IPS DF 4.7 (cell line): ENCODE measurements at regions not wholly inside any gene's neighbourhood (a gene's known extent, or its start where the extent isn't known, plus 50 kb on each side); places are given as distances from the start of the nearest gene placed in this dataset.

Source experiments
- DNase-seq: peaks from one replicate; pipeline ENCODE4 v3.0.0-alpha.2; 2013; ENCODE audit warnings: low spot score; ENCODE audit errors: extremely low read depth

DNA sequence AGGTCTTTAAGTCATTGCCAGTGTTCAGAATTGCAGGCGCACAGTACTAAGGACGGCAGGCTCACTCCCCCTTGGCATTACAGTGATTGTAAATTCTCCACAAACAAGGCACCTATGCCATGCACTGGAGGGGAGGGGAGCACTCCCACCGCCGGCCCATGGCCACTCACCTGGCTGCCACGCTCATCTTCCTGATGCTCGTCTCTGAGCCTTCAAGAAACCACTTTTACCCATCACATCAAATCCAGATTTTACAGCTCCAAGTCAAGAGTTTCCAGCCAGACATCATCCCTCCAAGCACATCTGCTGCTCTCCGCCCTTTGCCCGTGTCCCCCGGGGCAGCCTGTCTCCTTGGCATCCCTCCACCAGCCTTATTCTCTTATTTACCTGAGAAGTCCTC lies 350.2 kb upstream of the SHH start:
- DNase-seq = no peak

DNA sequence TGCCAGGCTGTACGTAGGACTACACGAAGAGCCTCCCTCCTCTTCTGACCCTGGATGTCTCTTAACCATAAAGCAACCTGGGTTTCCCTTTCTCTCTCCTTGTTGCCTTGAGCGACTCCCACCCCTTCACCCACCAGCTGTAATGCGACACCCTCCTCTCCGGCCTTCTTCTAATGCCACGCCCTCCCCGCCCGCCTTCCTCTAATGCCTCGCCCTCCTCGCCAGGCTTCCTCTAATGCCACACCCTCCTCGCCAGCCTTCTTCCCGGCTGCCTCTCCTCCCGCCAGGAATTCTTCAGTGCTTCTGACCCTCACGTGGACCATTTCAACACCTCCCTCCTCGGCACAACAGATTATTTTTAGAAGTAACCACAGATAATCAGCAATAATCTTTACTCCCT lies 348.5 kb upstream of the SHH start:
- no peak for DNase-seq

DNA sequence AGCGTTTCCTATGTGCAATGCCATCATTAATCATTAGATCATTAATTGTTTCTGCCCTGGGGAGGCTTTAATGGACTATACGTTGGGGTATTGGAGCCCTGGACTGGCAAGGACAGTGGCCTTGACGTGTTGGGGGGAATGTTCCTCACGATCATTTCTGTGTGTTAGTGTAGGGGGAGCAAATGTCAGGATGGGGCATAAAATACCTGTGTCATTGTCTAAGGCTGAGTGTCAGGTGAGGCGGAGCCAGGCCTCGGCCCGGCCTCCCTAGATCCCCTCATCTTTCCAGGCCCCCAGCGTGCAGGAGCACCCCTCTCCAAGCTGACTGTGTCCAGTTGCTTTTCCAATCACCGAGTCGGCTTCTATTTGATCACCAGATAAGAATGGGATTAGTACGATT lies 346.4 kb upstream of the SHH start:
- no peak for DNase-seq

DNA sequence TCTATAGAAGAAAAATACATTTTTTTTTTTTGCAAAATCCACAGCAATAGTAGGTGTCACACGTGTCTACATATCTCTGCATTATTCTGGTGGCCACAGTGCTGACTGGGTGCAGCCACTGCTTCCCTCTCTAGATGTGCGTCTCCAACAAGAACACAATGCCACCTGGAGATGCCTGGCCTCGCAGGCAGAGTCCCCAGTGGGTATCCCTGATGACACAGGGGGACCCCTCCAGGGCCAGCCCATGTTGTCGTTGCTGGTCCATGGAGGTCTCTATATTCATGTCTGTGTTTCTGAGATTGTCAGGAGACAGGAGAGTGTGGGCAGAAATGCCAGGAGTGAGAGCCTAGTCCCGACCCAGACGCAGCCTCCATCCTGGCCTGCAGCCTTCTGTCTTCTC lies 345.9 kb upstream of the SHH start:
- no peak for DNase-seq

DNA sequence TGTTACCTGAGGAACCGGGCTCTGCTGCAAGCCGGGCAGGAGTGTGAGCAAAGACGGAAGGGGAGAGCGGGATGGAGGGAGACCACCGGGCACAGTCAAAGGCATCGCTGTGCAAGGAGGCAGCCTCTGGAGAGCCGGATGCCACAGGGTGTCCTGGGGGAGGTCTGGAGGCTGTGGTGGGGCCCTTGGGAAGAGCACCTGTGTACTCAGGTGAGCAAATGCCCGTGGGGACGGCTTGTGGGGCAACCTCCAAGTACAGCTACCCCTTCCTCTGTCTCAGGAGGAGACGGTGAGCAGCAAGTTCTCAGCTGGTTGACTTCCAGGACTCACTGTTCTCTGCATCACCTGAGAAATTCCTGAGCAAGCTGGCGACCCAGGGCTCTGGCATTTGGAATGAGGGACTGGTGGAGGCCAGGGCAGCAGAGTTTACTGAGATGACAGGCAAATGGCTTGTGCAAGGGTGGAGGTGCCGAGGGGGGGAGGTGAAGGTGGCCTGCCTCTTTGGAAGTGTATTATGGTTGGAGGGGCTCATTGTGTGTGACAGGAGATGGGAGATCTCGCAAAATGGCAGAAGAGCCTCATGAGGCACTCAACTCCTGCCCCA lies 345.2 kb upstream of the SHH start:
- no peak for DNase-seq

DNA sequence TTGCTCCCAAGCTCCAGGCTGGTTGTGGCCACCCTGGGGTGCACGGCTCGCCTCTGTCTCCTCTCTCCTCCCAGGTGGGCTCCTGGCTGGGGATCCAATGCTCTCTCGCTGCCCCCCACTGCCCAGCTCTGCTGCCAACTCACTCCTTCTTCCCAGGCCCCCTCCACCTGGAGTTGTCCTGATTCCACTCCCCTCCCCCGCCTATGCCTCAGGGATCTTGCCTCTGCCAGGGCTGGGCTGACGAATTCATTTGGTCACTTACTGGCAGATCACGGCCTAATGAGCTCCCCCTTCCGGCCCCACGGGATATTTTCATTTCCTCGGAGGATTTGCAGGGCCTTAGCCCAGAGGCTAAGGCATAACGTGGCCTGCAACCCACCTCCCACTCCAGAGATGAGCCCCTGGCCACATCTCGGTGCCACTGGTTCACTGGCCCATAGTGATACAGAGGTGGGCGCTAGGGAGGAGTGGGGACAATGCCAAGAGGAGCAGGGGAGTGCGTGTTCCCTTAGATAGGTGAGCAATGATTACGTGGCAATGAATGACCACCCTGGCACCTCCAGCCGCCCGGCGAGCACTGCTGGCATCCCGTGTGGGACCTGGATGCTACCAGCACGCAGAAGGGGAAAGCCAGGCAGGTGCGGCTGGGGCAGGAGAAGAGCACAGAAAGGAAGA lies 344.6 kb upstream of the SHH start:
- DNase-seq = no peak

DNA sequence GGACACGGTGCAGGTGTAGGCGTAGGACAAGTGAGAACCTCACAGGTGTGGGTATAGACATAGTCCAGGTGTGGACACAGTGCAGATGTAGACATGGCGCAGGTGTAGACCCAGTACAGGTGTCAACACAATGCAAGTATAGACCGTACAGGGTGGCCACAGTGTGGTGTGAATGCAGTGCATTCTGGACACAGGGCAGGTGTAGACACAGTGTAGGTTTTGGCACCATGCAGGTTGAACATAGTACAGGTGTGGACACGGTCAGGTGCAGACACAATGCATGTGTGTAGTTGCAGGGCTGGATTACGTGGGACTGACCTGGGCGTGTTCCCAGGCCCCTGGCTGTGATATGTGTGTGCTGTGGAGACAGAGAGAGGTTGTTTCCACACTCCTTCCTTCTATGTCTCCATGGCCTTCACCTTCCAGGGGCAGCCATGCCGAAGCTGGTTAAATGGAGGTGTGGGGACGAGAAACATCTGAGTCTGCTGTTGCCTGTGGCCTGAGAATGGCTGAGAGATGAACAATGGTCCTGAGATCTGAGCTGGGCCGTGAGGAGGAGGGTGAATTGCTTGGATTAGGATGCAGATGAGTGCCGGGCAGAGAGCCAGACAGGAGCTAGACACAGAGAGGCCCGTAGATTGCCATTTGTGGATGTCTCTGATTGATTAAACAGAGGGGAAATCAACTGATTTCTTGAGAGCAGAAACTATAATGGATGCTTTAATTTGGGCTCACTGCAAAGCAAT lies 343.9 kb upstream of the SHH start:
- no peak for DNase-seq

DNA sequence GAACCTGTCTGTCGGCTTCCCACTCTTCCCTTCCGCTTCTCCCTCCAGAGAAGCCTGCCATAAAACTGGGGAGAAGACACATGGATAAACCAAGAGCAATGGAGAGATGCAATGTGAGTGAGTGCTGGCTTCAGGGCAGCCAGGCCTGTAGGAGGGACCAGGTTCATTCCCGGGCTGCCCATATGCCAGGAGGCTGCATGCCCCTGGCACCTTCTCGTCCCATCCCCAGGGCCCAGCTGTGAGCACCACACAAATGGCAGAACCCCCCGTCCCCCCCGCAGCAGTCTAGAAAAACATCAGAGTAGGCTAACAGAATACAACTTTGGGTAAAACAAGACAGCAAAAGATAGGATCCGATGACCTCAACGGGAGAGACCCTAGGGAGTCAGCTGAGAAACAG lies 341.3 kb upstream of the SHH start:
- DNase-seq = no peak

DNA sequence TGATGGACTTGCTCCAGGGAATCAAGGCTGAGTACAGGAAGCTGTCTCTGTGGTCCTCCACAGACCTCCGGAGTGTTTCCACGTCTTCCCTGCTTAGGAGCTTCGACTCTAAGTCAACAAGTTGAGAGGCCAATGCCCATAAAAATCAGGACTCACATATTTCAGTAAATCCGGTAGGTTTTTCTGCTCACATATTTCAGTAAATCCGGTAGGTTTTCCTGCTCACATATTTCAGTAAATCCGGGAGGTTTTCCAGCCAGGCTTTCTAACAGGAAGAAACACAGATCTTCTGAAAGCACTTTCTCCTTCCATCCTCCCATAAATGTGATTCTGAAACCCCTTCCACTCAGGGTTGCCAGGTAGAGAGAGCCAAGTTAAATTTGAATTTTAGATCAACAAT lies 340.1 kb upstream of the SHH start:
- no peak for DNase-seq

DNA sequence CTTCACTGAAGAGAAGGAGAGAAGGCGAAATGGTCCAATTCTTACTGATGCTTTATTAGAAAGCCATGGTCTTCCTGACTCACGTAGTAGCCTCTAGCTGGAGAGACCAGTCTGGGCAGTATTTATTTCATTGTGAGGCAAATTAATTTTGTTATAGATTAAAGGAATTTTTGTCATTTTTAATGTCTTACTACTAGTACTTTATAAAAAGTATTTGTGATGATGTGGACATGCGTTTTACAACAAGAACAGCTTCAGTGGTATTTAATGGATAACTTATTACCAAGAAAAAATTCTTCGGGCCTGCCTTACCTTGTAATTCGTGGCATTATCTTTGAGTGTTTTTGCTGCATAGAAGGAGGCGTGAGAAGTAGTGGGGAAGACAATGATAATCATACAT lies 339.4 kb upstream of the SHH start:
- no peak for DNase-seq

DNA sequence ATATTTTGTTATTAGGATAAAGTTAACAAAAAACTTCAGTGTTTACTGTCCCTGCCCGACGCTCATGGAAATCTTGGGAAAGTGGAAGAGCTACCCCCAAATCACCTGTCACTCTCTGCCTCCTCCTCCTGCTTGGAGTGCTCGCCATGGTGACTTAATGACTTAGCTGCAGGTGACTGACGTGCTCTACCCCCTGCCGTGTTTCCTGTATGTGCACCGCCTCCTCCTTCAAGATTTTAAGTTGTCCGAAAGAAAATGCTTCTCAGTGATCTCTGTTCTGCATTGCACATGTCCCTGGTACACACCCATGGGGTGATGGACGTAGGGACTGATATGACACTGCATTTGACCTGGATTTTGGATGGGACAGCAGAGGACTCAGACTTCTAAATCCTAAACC lies 338.8 kb upstream of the SHH start:
- DNase-seq = no peak

DNA sequence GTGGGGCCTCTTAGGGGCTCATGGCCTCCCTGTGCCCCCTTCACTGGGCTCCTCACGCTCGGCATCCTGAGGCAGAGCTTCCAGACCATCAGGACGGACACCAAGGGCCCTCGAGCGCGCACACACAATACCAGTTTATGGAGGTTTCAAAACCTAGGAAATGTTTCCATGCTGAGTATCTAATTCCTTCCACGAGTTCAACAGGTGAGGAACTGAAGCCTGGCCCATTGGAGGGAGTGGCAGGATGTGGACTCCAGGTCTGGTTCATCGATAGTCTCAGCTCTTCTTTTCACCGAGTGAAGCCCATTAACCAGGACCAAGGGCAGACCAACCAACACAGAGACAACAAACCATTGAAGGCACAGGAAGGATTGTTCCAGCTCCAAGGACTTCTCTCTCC lies 336.7 kb upstream of the SHH start:
- no peak for DNase-seq

DNA sequence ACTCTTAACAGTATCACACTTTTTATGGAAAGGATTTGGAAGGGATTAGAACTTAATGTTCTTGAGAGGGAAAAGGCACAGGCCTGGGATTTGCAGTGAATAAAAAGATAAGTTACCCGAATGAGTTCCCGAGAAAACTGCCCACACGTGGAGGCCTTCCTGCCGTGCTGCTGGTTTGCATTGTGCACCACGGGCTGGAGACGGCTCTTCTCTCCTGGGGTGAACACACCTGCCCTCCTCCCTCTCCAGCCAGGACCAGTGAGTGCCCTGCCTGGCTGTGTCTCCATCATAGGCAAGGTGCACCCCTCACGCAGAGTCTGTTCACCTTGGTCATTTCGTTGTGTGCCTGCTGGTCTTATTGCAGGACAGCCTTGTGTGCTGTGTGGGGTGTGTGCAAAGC lies 336.3 kb upstream of the SHH start:
- no peak for DNase-seq

DNA sequence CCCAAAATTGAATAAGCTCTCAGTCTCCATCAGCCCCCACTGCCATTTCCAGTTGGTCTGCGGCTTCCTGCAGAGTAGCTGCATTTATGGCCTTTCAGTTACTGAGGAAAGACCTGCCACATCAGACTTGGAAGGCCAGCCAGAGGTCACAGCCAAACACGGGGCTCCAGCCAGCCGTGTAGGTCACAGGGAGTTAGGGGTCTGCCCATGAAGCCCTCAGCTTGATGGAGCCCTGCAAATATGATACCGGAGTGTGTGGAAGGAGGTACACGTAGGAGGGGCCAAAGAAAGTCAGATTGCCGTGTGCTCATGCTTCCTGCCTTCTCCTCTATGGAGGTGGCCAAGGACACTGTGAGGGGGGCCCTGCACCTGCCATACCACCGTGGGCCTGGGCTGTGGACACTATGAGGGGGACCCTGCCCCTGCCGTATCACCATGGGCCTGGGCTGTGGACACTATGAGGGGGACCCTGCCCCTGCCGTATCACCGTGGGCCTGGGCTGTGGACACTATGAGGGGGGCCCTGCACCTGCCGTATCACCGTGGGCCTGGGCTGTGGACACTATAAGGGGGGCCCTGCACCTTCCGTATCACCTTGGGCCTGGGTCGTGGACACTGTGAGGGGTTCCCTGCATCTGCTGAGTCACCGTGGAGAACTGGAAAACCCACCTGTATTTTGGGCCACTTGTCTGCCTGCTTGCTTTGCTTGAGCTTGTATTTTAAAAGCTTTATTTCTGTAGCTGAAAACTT lies 335.7 kb upstream of the SHH start:
- no peak for DNase-seq

DNA sequence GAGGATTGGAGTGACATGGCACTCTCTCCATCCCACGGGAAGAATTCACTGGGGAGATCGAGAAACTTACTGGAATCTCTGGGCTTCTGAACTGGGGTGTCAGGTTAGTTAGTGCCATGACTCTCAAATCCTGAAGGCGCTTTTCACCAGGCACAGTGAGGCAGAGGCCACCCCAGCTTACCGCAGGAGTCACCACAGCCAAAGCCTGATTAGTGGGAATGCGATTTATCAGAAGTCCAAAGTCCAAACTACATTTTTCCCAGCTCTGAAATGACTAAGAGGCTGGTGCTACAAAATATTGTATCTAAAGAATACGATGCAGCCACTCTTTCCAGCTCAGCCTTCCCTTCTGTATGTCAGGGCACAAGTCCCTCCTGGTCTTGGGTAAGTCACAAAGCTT lies 334.8 kb upstream of the SHH start:
- DNase-seq = no peak

DNA sequence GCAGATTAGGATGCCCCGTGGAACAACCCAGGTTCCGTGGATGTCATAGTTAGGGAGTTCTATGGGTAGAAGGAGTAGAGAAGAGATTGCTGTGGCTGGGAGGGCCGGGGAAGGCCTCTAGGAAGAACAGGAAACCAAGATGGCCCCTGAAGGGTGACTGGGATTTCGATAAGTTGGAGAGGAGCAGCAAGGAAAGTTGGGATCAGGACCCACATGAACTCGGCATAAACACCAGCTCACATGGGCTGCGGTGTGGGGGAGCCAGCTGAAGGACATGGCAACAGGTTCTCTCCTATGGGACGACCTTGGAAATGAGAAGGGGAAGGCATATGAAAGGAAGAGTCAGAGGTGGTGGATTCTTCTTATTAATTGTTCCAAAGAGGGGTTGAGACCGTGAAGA lies 333.7 kb upstream of the SHH start:
- no peak for DNase-seq

DNA sequence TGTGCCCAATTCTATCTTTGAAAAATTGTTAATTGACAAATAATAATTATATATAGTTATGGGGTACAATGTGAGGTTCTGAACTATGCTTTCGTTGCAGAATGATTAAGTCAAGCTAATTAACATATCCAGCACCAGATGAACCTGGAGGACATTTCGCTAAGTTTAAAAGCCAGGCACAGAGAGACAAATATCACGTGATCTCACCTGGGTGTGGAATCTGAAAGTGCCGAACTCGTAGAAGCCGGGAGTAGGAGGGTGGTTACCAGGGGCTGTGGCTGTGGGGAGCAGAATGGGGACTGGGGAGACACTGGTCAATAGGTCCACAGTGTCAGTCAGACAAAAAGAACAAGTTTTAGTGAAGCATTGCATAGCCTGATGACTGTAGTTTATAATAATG lies 332.9 kb upstream of the SHH start:
- no peak for DNase-seq

DNA sequence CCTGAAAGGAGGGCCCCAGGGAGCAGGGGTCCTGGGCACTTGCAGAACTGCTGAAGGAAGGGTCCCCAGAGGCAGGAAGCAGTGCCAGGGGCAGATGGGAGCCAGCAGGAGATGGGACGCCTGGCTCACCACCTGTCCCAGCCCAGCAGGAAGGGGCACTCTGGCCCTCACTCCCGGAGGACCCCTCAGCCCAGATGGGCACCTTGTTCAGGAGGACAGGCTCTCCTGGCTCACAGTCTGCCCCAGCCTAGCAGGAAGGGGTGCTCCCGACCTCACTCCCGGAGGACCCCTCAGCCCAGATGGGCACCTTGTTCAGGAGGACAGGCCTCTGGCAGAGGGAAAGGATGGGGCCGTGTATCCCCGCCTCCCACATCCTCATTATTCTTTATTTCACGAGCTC lies 331.4 kb upstream of the SHH start:
- no peak for DNase-seq

DNA sequence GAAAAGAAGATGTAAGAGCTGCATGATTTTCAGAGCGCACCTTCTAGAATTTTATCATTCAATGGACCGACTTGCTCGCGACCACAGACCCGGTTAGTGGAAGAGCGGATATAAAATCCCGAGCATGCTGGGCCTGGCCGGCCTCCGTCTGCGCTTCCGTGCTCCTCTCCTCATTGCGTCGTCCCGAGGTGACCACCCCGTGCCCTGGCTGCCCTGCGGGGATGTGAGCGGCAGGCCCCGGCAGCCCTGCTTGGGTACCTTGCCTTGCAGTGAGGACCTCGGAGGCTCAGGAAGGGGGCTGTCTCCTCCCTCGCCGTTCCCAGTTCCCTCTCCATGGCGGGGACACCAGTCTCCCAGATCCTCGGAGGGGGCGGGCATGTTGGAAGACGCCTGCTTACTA lies 330.9 kb upstream of the SHH start:
- DNase-seq = no peak

DNA sequence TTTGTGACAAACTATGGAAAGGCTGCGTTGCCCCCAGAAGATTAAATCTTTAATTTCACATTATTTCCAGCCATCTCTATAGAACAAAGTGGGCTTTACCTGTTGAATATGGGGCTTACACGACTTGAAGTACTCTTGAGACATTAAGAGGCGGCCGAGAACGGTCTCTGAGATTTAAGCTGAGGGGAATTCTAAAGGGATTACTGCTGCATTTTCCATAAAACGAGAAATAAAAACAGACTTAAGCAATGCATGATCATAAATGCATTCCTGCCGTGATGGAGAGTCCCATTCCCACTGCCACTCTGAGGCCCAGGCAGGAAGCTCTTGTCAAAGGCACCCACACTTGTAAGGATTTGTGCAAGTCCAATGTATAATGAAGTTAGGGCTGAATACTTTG lies 329.7 kb upstream of the SHH start:
- DNase-seq = no peak

DNA sequence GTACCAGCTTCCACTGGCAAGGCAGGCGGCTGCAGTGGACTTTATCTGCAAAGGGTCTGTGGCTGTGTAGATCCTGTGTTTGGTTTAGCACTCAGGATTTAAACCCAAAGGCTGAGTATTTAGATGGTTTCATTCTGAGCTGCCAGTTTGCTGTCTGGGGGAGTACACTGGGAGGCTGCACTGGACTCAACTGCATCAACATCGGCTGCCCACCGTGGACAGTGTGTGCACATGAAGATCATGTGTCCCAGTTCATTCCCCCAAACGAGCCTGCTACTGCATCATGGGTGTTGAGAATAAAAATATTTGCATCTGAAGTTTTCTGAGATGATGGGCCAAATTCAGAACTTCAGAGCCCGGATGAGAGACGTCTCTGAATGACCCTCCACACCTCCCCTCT lies 328.6 kb upstream of the SHH start:
- no peak for DNase-seq

DNA sequence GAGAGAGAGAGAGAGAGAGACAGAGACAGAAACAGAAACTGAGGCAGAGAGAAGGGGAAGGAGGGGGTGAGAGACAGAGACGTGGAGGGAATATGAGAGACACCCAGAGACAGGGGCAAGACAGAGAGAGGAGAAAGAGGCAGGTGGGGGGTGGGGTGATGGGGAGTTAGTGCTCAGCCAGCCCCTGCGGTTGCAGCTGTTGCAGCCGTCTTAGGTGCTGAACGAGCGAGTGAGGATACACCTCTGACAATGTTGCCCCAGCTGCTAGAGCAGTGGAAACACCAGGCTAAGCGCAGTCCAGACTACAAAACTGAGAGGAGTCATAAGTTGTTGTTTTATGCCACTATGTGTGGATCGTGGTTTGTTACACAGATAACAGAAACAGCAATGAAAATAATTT lies 328.2 kb upstream of the SHH start:
- no peak for DNase-seq
